Activated CD8-positive, alpha-beta memory T cell treated with anti-CD3 and anti-CD28 coated beads, Interleukin-2, amount 50 U/mL, for 1 hour (primary cell): ENCODE measurements at regions not wholly inside any gene's neighbourhood (a gene's known extent, or its start where the extent isn't known, plus 50 kb on each side); places are given as distances from the start of the nearest gene placed in this dataset.
"Not testable (repeated sequence)": the region's sequence is repeated elsewhere in the genome, so short reads cannot be mapped to it uniquely, and the experiment has no call there.

Experiments
- DNase-seq: peaks from one replicate; pipeline ENCODE4 v3.0.0-alpha.2; 2020; ENCODE audit errors: extremely low read depth

DNA sequence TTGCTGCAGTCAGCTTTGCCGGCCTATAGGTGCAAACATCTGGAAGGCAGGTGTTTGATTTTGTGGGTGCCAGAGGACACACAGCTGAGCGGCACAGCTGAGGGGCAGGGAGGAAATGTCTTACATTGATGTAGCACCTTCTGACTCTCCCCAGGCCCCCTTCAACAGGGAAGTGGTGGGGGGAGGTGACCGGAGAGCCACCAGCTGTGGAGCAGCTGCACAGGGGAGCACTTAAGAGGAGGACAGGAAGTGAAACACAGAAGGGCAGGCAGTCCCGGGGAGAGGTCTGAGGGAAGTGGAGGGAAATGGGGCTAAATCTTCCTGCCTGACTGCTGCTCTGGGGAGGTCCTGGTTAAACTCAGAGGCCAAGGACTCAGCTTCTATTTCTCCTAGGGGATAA, 409.1 kb downstream of the TNS1 start:
- no peak for DNase-seq

DNA sequence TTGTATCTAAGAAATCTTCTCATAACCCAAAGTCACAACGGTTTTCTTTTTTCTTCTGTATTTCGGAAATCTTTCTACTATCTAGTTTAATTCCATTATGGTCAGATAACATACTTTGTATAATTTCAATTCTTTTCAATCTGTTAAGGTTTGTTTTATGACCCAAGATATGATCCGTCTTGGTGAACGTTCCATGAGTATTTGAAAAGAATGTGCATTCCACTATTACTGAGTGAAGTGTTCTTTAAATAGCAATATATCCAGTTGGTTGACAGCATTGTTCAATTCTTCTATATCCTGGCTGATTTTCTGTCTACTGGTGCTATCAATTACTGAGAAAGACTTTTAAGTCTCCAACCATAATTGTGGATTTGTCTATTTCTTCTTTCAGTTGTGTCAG, 414.5 kb downstream of the TNS1 start:
- DNase-seq = no peak

DNA sequence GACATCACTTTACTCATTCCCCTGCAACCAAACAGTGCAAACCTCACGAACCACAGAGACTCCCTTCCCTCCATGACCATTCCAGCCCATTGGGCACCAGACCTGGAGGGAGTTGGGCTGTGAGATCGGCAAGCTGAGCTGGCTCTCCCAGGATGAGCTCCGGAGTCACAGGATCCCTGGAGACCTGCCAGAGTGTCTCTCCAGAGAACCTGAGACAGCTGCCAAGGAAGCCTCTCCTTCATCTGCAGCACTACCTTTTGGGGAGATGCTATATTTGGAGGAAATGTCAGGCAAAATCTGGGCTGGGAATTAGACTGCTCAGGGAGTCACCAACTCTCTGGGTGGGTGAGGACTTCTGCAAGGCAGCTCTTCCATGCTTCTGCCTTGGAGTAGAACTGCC, 417.4 kb downstream of the TNS1 start:
- no peak for DNase-seq

DNA sequence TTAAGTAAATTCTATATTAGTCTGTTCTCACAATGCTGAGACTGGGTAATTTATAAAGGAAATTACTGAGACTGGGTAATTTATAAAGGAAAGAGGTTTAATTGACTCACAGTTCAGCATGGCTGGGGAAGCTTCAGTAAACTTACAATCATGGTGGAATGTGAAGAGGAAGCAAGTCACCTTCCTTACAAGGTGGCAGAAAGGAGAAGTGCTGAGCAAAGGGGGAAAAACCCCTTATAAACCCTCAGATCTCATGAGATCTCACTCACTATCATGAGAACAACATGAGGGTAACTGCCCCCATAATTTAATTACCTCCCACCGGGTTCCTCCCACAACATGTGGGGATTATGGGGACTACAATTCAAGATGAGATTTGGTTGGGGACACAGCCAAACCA, 422.4 kb downstream of the TNS1 start:
- DNase-seq = not testable (repeated sequence)

DNA sequence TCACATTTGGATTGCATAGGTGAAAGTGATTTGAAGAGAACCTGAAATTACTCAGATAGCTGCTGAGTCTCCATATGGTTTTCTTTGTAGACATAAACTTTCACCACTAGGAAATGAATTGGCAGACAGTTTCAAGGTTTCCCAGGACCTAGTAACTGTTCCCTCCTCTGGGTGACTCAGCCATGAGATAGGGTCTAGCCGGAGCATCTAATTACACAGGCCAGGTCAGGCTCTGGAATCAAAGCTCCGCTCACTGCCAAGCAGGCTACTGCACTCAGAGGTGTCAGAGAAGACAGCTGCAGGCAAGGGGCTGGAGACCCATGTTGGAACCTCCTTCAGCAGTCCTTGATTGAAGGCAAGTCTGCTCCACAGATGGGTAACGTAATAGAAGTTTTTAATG, 429.2 kb downstream of the TNS1 start:
- no peak for DNase-seq

DNA sequence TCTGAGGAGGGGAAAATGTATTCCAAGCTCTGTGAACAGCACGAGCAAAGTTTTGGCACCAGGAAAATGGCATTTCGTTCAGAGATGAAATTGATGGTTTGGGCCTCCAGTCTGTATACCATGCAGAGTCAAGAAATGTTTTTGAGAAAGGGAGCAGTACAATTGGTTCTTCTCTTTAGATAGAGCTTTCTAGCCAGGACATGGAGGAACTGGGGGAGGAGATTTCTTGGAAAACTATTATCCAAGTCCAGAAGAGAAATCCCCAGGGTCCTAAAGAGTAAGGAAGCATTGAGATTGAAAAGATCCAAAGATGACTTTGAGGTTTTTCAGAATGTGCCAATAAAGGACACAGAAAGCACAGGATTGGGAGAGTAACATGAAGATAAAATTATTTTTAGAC, 432.4 kb downstream of the TNS1 start:
- DNase-seq = no peak

DNA sequence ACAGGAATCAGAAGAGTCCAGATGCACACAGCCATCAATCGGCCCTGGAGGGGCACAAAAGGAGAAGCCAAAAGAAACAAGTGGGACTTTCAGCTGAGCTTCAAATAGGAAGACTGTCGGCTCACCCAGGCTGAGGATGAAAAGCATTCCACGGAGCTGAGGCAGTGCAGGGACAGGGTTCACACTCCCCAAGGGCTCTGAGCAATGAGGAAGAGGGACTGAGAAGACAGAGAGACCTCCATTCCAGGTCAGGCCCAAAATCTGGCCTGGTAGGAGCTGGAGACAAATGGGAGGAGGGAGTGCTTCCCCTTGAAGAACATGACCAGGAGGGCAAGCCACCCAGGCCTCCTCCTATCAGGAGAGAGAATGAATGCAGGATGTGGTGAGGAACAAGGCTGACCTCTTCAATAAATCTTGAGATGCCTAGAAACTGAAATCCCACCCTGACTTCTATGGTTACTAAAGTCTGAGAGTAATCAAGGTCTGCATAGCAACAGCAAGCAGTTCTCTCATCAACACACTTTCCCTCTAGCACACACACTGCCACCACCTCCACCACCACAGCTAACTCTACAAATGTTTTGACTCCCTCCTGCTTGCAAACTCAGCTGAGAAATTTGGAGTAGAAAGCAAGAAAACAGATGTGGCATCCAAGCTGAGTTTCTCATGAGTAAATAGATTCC, 434.4 kb downstream of the TNS1 start:
- no peak for DNase-seq

DNA sequence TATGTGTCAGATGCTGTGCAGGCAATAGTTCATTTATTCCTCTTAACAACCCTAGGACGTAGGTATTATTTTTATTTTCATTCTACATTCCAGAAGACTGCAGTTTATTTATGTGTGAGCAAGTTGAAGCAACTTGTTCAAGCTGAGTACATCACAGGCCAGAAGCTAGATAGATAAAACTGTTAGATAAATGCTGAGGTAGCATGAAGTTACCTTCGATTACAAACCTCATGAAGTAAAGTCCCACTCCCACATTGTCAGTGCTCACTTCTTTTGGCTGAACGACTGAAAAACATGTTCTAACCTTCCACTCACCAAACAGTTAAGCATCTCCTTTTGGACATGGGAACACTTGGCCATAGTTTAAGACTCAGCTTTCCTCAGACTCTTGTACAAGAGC, 439.2 kb downstream of the TNS1 start:
- no peak for DNase-seq

DNA sequence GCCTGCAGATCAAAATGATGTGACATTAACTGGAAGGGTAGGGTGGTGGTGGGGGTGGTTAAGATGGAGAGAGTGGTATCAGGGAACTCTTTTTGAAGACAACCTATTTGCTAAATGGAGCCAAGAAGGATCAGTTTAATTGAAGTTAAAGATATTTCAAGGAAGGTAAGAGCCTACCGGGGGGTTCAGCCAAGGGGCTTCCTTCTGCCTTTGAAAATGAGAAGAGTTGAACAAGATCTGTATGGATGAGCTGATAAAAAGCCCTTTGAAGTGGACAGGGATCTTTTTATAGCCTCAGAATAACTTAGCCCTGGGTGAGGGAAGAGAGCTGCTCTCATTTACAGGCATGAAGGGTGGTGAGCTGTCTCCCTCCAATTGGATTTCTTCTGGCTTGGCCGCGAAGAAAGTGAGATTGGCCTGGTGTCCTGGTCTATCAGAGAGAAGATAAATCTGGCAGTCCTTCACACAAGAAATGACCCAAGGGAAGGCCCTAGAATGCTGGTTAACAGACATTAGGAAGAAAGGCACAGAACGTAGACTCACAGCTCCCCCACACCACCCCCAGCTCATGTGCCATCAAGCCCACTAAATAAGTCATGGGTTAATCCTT, 439.8 kb downstream of the TNS1 start:
- DNase-seq = no peak

DNA sequence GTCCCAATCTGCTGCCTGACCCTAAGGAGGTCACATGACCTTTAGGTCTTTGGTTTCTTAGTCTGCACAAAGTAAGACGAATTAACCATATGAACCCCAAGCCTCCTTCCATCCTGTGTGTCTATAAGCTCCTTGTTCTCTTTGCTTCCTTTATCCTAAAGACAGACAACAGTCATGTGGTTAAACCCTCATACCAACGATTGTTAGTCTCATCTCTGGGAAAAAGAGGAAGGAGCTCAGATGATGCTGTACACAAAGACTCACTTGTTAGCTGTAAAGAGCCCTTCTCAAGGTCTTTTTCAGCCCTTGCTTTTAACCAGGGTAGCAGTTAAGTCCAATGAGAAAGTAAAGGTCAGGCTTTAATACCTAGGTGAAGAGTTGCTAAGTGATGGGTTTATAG, 443.7 kb downstream of the TNS1 start:
- DNase-seq = no peak

DNA sequence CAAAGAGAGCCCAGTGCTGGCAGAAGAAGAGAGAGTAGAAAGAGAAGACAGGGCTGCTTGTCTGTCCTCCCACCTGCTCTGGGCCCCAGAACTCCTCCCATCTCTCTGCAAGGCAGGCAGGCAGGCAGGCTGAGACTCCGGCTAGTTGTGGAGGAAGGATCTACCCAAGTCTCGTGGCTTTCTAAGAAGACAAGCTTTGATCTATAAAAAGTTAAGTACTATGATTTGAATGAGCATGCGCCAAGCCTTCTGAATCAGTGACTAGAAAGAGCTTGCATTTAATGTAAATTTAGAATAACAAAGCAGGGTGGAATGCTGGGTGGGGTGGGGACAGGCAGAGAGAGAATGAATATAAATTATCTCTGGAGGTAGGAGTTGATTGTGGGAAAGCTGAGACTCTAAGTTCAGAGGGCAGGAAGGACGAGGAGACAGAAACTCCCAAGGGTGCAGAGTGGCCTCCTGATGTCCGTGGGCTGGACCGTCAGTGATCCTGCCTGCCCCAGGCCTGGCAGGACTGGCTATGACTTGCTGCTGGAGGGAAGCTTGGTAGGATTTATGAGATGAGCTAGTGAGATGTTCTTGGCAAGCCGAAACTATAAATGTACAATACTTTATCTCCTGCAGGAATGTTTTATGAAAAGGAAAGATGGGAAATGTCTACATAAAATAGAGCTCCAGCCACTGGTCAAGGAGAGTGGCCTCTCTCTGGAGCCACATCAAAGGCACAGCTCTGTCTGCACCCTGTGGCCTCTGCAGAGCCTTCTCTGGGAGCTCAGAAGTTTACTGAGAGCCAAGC, 447.5 kb downstream of the TNS1 start:
- DNase-seq = no peak

DNA sequence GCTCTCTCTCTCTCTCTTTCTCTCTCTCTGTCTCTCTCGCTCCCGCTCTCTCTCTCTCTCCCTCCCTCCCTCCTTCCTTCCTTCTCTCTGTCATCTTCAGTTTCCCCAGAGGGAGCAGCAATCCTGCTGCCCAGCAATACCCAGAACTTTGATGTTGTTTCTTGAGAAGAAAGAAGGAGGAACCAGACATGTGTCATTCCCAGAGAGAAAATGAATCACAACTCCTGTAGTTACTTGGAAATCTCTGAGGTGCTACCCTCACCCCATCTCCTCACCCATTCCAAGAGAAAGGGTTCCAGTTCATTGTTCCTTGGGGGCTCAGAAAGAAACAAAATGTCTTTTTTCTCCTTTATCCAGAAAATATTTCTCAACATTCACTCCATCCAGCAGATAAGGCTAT, 449.1 kb downstream of the TNS1 start:
- no peak for DNase-seq

DNA sequence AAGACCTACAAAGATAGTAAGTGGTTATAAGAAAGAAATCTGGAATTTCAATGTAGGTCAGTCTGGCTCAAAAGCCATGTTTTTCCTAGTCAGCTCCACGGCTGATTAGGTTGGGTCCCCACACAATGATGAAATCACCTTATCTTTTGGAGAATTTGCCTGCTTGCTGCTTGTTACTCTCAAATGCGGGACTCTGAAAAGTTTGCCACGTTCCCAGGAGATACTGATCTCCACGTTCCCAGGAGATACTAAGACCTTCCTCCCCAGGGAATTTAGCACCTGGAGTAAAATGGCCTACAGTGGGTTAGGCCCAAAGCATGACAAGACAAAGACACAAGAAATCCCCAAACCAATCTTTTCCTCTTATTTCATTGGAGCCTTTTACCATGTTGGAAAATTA, 449.6 kb downstream of the TNS1 start:
- DNase-seq = no peak

DNA sequence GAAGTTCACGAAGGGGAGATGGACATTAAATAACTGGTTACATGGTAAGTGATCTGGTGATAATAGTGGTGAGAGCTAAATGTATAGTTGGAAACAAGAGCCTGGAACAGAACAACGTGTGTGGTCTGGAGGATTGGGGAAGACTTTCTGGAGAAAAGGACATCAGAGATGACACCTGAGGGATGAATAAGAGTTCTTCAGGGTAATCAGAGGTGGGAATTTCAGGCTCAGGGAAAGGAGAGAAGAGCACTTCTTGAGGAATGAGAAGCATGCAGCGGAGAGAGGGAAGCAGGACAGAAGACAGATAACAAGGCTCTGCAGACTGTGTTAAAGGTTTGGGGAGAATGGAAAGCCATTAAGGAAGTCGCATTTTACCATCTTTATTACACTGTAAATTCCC, 450.7 kb downstream of the TNS1 start:
- no peak for DNase-seq

DNA sequence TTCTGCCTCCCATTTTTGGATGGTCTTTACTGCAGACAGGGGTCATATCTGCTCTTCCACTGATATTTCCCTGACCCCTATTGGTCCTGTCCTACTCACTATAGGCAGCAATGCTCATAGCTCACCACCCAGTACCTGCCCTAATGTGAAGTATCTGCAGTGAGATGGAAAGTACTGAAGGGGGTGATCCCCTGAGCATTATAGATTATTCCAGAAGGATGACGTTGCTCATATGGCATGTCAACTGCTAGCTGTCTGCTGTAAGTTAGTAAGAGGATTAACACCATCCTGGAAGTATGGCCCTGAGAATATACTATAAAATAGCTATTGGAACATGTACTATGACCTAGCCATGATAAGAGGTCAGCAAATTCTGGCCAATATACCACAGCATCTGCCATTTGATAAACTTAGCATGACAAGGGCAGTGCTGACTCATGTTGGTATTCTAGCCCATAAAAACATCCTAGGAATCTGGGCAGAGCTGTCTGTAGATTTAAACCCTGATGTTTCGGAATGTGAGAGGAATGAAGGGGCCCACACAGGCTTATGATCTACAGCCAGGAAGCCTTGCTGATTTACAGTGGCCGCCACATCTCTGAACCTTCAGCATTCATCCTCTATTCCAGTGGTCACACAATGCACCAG, 451.4 kb downstream of the TNS1 start:
- no peak for DNase-seq

DNA sequence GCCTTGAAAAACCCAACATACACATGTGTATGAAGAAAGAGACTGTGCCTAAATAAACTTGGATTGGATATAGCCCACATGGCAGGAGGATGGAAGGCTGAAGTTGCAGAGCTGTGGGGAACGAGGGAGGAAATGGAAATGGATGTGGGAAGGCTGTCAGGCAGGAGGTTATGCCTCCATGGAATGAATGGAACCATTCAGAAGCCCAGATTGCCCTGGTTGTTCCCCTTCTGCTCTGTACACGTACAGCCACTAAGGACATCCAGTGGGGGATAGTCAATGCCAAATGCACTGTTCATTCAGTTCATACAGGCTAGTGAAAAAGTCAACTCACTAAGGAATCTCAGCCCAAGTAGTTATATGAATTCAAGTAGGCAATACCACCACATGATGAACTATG, 463.7 kb downstream of the TNS1 start:
- no peak for DNase-seq

DNA sequence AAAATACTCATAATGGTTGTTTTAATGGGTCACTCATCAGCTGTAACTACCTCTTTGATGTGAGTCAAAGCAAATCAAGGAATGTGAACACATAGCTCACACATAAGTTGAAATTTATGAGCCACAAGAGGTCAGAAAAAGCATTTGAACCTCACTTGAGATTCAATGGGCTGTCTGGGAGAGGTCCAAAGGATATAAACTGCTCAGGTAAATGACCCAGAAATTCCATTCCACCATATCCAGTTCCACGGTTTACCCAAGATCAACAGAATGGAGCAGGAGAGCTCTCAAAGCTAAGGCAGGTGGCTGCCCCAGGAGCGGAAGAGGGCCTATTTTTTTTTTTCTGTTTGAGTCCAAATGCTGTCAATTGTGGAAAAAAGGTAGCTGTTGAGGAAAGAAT, 464.1 kb downstream of the TNS1 start:
- no peak for DNase-seq

DNA sequence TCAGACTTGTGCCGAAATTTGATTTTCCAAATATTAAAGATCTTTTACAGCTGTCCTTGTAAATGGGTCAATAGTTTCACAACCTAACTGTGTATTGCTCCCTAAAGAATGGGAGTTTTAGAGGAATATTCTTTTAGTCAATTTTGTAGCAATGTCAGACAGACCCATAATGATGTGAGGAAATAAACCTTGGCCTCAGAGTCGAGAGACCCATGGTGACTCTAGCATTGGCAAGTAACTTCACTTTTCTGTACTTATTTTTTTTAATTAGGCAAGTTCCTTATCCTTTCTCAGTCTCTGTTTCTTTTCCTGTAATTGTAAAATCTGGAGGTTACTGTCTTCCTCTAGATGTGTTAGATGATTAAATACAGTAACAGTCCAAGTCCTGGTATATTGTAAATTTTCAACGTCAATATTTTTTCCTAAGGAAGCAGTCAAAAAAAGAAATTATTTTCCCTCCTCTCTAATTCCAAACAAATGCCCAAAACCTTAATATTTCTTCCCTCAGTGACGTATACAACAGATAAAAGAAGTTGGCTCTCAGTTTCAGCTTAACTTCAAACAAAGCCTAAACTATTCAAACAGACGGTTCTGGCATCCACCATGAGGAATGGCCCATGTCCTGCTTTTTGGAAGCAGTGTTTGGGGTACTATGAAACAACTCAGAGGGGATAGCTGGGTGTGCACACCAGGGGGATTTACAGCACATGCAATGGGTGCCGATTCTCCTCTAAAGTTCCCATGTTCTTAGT, 466.7 kb downstream of the TNS1 start:
- no peak for DNase-seq

DNA sequence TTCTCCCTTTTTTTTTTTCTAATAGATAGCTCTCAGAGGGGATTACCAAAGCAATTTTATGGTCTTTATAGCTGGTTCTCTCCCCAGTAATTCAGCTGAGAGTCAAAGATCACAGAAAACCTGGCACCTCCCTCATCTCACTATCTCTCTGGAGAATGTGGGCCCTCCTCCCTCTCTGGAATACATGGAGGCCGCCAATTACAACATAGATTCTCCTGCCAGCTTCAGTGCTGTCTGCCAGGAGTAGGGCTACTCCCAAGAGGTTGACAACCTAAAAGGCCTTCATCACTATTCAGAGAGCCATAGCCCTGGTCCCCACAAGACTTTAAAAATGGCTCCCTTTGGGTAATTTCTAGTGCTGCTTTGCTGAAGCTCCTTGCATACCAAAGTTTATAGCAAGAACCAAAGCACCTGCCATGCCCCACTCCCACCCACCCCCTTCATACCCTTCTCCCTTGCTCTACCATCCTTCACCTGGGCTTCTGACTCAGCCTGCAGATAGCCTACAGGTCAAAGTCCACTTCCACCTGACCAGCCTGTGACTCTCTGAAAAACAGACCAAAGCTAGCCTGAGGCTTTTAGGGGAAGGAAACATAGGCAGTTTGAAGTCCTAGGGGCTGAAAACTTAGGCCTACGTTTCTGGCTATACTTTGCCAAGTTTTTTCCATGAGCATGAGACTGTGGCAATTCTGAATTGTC, 472.3 kb downstream of the TNS1 start:
- DNase-seq = no peak

DNA sequence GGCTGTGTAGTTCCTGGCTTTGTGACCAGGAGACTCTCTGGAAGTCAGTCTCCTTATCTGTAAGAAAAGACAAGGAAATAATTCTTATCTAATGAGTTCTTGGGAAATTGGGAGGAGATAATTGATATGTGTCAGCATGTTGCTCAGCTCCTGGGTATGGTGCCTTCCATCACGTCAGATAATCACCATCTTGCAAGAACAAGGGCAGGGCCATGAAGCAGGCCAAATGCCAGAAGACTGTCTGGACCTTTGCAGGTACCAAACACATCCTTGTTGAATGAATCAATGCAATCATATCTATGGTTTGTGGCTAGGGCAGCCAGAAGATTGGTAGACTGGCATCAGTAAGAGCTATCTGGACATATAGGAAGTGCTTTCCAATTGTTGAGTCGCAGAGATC, 473.5 kb downstream of the TNS1 start:
- no peak for DNase-seq

DNA sequence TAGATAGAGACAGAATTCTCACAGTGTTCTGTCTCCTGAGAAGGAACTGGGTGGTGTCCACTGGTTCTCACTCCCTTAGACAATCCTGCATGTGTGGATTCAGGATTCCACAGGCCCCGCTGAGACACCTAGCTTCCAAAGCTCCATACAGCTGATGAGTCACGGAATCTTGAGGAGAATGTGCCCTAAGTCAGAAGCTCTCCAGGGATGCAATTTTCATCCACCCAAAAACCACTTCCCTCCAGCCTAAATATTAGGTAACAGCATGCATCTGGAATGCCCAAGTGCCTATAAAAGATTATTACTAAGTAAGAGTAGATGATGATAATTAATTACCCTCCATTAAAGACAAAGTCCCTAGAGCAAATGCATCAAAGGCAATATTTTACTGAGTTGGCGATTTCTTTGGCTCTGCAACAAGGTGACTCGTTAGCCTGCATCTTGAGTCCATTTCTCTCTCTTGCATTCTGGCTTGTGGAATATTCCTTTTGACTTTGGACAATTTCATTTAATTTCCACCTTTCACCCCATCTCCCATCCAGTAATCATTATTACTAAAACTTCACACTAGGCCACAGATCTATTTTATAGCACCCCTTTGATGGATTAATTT, 475.1 kb downstream of the TNS1 start:
- DNase-seq = no peak
